ENCODE measurements at regions not wholly inside any gene's neighbourhood (a gene's known extent, or its start where the extent isn't known, plus 50 kb on each side); places are given as distances from the start of the nearest gene placed in this dataset.
"Not testable (repeated sequence)": the region's sequence is repeated elsewhere in the genome, so short reads cannot be mapped to it uniquely, and the experiment has no call there.

GRCh38 chr1:105137543-105138457 is 1388.1 kb downstream of the AMY1C start:
- DNase-seq (ENCODE audit: low spot score) = no peak

GRCh38 chr1:105138458-105138893 is 1388.8 kb downstream of the AMY1C start:
- DNase-seq (ENCODE audit: low spot score) = no peak

GRCh38 chr1:105172788-105173187 is 1423.1 kb downstream of the AMY1C start:
- DNase-seq (ENCODE audit: low spot score) = no peak

- no peak for DNase-seq (ENCODE audit: low spot score)
These were observed 1431.1 kb downstream of the AMY1C start for GRCh38 chr1:105180789-105181188.

- no peak for DNase-seq (ENCODE audit: low spot score)
These were observed 1455.2 kb downstream of the AMY1C start for GRCh38 chr1:105204836-105205371.

- DNase-seq (ENCODE audit: low spot score) = no peak
These were observed 1458.9 kb downstream of the AMY1C start for GRCh38 chr1:105208581-105208980.

- DNase-seq (ENCODE audit: low spot score) = no peak
These were observed 1461.0 kb downstream of the AMY1C start for GRCh38 chr1:105210747-105211146.

- DNase-seq (ENCODE audit: low spot score) = no peak
These were observed 1481.7 kb downstream of the AMY1C start for GRCh38 chr1:105231378-105231777.

- no peak for DNase-seq (ENCODE audit: low spot score)
These were observed 1493.7 kb downstream of the AMY1C start for GRCh38 chr1:105243411-105243810.

- DNase-seq (ENCODE audit: low spot score) = no peak
These were observed 1494.3 kb downstream of the AMY1C start for GRCh38 chr1:105243969-105244368.

- DNase-seq (ENCODE audit: low spot score) = no peak
These were observed 1505.2 kb downstream of the AMY1C start for GRCh38 chr1:105254906-105255305.

- DNase-seq (ENCODE audit: low spot score) = no peak
These were observed 1510.3 kb downstream of the AMY1C start for GRCh38 chr1:105260001-105260400.

- no peak for DNase-seq (ENCODE audit: low spot score)
These were observed 1521.3 kb downstream of the AMY1C start for GRCh38 chr1:105270966-105271365.

GRCh38 chr1:105272376-105272775 is 1522.7 kb downstream of the AMY1C start:
- not testable (repeated sequence) for DNase-seq (ENCODE audit: low spot score)

- no peak for DNase-seq (ENCODE audit: low spot score)
These were observed 1545.1 kb downstream of the AMY1C start for GRCh38 chr1:105294838-105295237.

- DNase-seq (ENCODE audit: low spot score) = no peak
These were observed 1560.4 kb downstream of the AMY1C start for GRCh38 chr1:105310063-105310462.

GRCh38 chr1:105317976-105318375 is 1568.3 kb downstream of the AMY1C start:
- DNase-seq (ENCODE audit: low spot score) = no peak

- no peak for DNase-seq (ENCODE audit: low spot score)
These were observed 1577.2 kb downstream of the AMY1C start for GRCh38 chr1:105326886-105327285.

- no peak for DNase-seq (ENCODE audit: low spot score)
These were observed 1587.7 kb downstream of the AMY1C start for GRCh38 chr1:105337420-105337819.

GRCh38 chr1:105343317-105343716 is 1593.6 kb downstream of the AMY1C start:
- DNase-seq (ENCODE audit: low spot score) = no peak

- no peak for DNase-seq (ENCODE audit: low spot score)
These were observed 1609.8 kb downstream of the AMY1C start for GRCh38 chr1:105359457-105359856.

- DNase-seq (ENCODE audit: low spot score) = no peak
These were observed 1612.7 kb downstream of the AMY1C start for GRCh38 chr1:105362438-105362837.

- no peak for DNase-seq (ENCODE audit: low spot score)
These were observed 1618.7 kb downstream of the AMY1C start for GRCh38 chr1:105368446-105368845.

- DNase-seq (ENCODE audit: low spot score) = no peak
These were observed 1624.0 kb downstream of the AMY1C start for GRCh38 chr1:105373681-105374080.
